HUES6 (cell line): ENCODE measurements at regions not wholly inside any gene's neighbourhood (a gene's known extent, or its start where the extent isn't known, plus 50 kb on each side); places are given as distances from the start of the nearest gene placed in this dataset.

Experiments used
- H3K27ac ChIP-seq: 2 replicates; pipeline ENCODE4 v1.7.0; 2013; ENCODE audit warnings: low read depth, mild to moderate bottlenecking, low read length, inconsistent platforms
- H3K27me3 ChIP-seq: 2 replicates; pipeline ENCODE4 v1.6.1; 2013; ENCODE audit warnings: low read length; ENCODE audit not compliant: control insufficient read depth, insufficient read depth
- H3K36me3 ChIP-seq: 2 replicates; pipeline ENCODE4 v1.6.1; 2013; ENCODE audit warnings: low read length; ENCODE audit not compliant: control insufficient read depth, insufficient read depth
- H3K4me1 ChIP-seq: 2 replicates; pipeline ENCODE4 v1.6.1; 2013; ENCODE audit warnings: low read length; ENCODE audit not compliant: control insufficient read depth, insufficient read depth
- H3K4me3 ChIP-seq: 2 replicates; pipeline ENCODE4 v1.5.1; 2013; ENCODE audit warnings: low read depth, low read length
- H3K9ac ChIP-seq: one replicate; pipeline ENCODE4 v1.6.1; 2013; ENCODE audit warnings: mild to moderate bottlenecking, low read length
- H3K9me3 ChIP-seq: 2 replicates; pipeline ENCODE4 v1.6.1; 2013; ENCODE audit warnings: low read depth, low read length; ENCODE audit not compliant: control insufficient read depth, insufficient read depth

DNA sequence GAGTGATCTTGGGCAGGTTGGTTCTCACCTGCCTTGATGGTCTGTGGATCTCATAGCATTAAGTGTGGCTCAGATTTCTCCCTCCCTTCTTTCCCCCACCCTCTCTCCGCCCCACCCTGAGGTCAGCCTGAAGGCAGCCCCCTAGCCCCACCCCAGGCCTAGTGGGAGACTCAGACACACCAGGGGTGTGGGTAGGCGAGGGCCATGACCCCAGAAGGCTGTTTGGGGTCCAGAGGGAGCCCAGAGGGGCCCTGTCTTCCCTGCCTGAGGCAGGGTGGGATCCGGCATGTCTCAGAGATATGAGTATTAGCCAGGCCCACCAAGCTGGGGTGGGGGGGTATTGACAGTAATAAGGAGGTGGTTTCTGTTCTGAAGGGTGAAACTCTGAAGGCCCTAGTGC lies 160.5 kb downstream of the GLI2 start:
- Histone ChIP-seq H3K4me3 (no peak overlapping the region), H3K9ac (no peak overlapping the region), H3K36me3 (no peaks in the 10 kb centered on the region), H3K27ac (no peak overlapping the region), H3K9me3 (no peaks in the 10 kb centered on the region), H3K27me3 (no peaks in the 10 kb centered on the region), H3K4me1 (peaks cover 74% of the 10 kb centered on the region)

GRCh38 chr2:120896901-120897300 lies 161.2 kb downstream of the GLI2 start:
- no peak overlapping the region for H3K27ac ChIP-seq
- no peak overlapping the region for H3K4me3 ChIP-seq
- H3K36me3 ChIP-seq: no peaks in the 10 kb centered on the region
- H3K9me3 ChIP-seq: no peaks in the 10 kb centered on the region
- H3K4me1 ChIP-seq: peaks cover 74% of the 10 kb centered on the region
- no peak overlapping the region for H3K9ac ChIP-seq
- no peaks in the 10 kb centered on the region for H3K27me3 ChIP-seq

GRCh38 chr2:120897399-120897798 lies 161.7 kb downstream of the GLI2 start:
- Histone ChIP-seq H3K9ac (no peak overlapping the region), H3K27ac (no peak overlapping the region), H3K27me3 (no peaks in the 10 kb centered on the region), H3K4me1 (peaks cover 72% of the 10 kb centered on the region), H3K9me3 (no peaks in the 10 kb centered on the region), H3K36me3 (no peaks in the 10 kb centered on the region), H3K4me3 (no peak overlapping the region)

- H3K9me3 ChIP-seq: no peaks in the 10 kb centered on the region
- H3K4me3 ChIP-seq: no peak overlapping the region
- no peaks in the 10 kb centered on the region for H3K27me3 ChIP-seq
- H3K9ac ChIP-seq: no peak overlapping the region
- no peak overlapping the region for H3K27ac ChIP-seq
- peaks cover 69% of the 10 kb centered on the region for H3K4me1 ChIP-seq
- no peaks in the 10 kb centered on the region for H3K36me3 ChIP-seq
Observed at GRCh38 chr2:120898496-120898895, 162.8 kb downstream of the GLI2 start.

GRCh38 chr2:120898961-120899750 lies 163.5 kb downstream of the GLI2 start:
- Histone ChIP-seq H3K27ac (no peak overlapping the region), H3K4me1 (peaks cover 63% of the 10 kb centered on the region), H3K4me3 (no peak overlapping the region), H3K9me3 (no peaks in the 10 kb centered on the region), H3K9ac (no peak overlapping the region), H3K36me3 (no peaks in the 10 kb centered on the region), H3K27me3 (no peaks in the 10 kb centered on the region)

DNA sequence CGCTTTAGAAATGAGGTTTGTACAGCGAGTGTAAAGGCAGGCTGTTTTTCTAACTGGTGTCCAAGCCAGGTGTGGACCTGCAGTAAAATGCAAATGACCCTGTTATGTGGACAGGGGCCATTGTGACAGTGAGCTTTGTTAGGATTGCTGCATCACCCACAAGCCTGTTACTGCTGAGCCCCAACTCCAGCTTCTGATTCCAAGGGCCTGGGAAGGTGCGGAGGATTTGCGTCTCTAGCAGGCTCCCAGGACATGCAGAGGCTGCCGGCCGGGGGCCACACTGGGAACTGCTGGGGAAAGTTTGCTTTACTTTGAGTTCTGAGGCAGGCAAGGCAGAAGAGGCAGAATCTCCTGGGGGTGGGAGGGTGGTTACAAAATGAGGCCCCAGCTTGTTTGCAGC lies 164.1 kb downstream of the GLI2 start:
- Histone ChIP-seq H3K9me3 (no peaks in the 10 kb centered on the region), H3K36me3 (no peaks in the 10 kb centered on the region), H3K4me3 (no peak overlapping the region), H3K27ac (no peak overlapping the region), H3K9ac (no peak overlapping the region), H3K4me1 (peaks cover 65% of the 10 kb centered on the region), H3K27me3 (no peaks in the 10 kb centered on the region)

DNA sequence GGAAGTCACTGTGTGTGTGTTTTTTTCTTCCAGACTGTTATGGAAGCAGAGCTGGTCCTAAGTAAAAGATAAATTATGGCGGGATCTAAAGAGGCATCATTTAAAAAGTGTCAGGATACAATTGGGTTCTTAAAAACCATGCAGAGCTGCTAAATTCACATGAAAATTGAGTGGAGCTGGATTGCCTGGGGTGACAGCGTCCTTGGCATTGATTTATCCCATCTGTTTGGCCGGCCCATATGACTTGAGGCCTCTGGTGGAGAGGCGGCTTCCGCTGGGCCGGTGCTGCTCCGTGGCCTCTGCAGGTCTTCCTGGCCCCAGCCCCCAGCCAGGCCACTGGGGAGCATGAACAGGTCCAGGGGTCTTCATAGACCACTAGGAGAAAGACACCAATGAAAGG lies 165.5 kb downstream of the GLI2 start:
- H3K4me1 ChIP-seq: peaks cover 57% of the 10 kb centered on the region
- no peaks in the 10 kb centered on the region for H3K9me3 ChIP-seq
- no peak overlapping the region for H3K9ac ChIP-seq
- H3K36me3 ChIP-seq: no peaks in the 10 kb centered on the region
- no peak overlapping the region for H3K27ac ChIP-seq
- H3K4me3 ChIP-seq: no peak overlapping the region
- H3K27me3 ChIP-seq: no peaks in the 10 kb centered on the region

DNA sequence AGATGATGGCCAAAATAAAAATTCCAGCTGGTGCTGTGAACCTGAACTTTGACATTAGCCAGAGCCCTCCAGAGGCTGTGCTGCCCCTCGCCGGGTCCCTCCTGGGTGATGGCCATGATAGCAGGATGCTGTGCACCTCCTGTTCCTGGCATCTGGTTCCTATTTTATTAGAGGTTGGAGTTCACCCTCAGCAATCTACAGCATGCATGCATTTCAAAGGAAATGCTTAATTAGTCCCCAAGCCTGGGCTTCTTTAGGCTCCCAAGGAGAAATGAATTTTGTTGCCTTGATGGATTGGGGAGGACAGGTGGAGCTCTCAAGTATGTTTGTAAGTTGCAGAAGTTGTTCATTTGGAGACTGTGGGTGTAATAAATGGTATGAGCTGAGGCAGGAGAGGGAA lies 166.9 kb downstream of the GLI2 start:
- Histone ChIP-seq H3K9me3 (no peaks in the 10 kb centered on the region), H3K36me3 (no peaks in the 10 kb centered on the region), H3K4me1 (peaks cover 47% of the 10 kb centered on the region), H3K4me3 (no peak overlapping the region), H3K27ac (no peak overlapping the region), H3K9ac (no peak overlapping the region), H3K27me3 (no peaks in the 10 kb centered on the region)

DNA sequence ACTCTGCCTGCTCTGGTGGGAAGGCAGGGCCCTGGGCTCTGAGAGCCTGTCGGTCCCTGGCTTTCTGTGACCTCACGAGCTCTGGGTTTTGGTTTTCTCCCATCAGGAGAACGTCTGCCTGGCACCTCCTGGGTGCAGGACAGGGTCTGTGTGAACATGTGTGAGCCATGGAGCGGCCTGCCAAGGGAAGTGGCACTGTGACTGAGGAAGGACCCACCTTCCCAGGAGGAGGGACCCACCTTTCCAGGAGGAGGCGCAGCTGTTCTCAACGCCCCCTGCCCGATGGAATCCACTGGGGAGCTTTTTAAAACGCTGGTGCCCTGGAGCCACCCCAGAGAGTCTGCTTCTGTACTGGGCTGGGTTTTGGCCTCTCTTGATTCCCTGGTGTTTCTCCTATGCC lies 168.7 kb downstream of the GLI2 start:
- Histone ChIP-seq H3K36me3 (no peaks in the 10 kb centered on the region), H3K27ac (no peak overlapping the region), H3K4me1 (peaks cover 34% of the 10 kb centered on the region), H3K9me3 (no peaks in the 10 kb centered on the region), H3K9ac (no peak overlapping the region), H3K27me3 (no peaks in the 10 kb centered on the region), H3K4me3 (no peak overlapping the region)

- Histone ChIP-seq H3K4me3 (no peak overlapping the region), H3K36me3 (no peaks in the 10 kb centered on the region), H3K27me3 (no peaks in the 10 kb centered on the region), H3K4me1 (peaks cover 29% of the 10 kb centered on the region), H3K9ac (no peak overlapping the region), H3K27ac (no peak overlapping the region), H3K9me3 (no peaks in the 10 kb centered on the region)
Observed at GRCh38 chr2:120904830-120905234, 169.2 kb downstream of the GLI2 start.

GRCh38 chr2:120905298-120905697 lies 169.6 kb downstream of the GLI2 start:
- no peaks in the 10 kb centered on the region for H3K9me3 ChIP-seq
- H3K36me3 ChIP-seq: no peaks in the 10 kb centered on the region
- H3K4me3 ChIP-seq: no peak overlapping the region
- H3K27me3 ChIP-seq: no peaks in the 10 kb centered on the region
- no peak overlapping the region for H3K9ac ChIP-seq
- no peak overlapping the region for H3K27ac ChIP-seq
- H3K4me1 ChIP-seq: peaks cover 24% of the 10 kb centered on the region
